ENCODE measurements at regions not wholly inside any gene's neighbourhood (a gene's known extent, or its start where the extent isn't known, plus 50 kb on each side); places are given as distances from the start of the nearest gene placed in this dataset.

DNA sequence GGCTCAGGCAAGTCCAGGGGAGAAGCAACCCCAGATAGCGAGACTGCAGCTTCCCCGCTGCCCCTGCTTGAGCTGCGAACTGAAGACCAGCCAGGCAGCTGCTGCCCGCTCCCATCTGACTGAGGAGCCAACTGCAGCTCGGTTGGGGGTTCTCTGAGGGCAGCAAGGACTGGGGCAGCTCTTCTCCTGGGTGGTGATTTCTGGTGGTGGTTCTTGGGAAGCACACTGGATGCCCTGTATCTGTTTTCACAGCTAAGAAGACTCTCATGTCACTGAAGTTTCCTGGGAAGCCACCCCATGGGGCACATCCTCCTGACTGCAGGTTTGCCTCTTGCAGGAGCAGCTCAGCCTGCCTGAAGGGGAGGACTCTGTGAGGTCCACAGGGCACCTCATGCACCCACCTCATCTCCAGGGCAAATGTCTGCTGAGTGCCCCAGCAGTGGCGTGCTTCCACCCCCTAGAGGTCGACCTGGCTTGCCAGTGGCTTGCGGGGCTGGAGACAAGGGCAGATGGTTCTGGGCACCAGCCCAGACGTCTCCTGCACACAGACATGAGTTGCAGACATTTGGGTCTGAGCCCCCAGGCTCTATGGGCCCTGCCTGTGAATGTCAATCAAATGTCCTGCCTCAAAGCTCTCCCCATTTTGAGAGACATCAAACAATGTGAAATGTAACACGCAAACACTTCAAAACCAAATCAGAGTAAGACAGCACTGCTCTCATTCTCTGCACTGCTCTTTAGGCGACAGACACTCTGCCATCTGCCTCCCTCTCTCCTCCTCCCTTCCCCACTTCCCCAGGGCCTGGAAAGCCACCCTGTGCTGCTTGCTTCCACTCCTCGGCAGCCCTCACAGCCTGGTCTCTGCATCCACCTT, 800.9 kb downstream of the BRD1 start:
- TF ChIP-seq POLR2A (IDR thresholded peaks at IDR 0.05), result no peak
- TF ChIP-seq, protein P1, sequence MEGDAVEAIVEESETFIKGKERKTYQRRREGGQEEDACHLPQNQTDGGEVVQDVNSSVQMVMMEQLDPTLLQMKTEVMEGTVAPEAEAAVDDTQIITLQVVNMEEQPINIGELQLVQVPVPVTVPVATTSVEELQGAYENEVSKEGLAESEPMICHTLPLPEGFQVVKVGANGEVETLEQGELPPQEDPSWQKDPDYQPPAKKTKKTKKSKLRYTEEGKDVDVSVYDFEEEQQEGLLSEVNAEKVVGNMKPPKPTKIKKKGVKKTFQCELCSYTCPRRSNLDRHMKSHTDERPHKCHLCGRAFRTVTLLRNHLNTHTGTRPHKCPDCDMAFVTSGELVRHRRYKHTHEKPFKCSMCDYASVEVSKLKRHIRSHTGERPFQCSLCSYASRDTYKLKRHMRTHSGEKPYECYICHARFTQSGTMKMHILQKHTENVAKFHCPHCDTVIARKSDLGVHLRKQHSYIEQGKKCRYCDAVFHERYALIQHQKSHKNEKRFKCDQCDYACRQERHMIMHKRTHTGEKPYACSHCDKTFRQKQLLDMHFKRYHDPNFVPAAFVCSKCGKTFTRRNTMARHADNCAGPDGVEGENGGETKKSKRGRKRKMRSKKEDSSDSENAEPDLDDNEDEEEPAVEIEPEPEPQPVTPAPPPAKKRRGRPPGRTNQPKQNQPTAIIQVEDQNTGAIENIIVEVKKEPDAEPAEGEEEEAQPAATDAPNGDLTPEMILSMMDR (IDR thresholded peaks at IDR 0.05), result no peak
- no peak for TF ChIP-seq POLR2AphosphoS5 (IDR thresholded peaks at IDR 0.05)
- TF ChIP-seq EP300 (IDR thresholded peaks at IDR 0.05), result no peak
